CD4-positive, alpha-beta T cell treated with Interleukin-4 for 1 hour (primary cell): ENCODE measurements at regions not wholly inside any gene's neighbourhood (a gene's known extent, or its start where the extent isn't known, plus 50 kb on each side); places are given as distances from the start of the nearest gene placed in this dataset.

Experiments used
- DNase-seq, 2 donors: peaks; one replicate each; pipeline ENCODE4 v3.0.0-alpha.2; 2020 to 2022

DNA sequence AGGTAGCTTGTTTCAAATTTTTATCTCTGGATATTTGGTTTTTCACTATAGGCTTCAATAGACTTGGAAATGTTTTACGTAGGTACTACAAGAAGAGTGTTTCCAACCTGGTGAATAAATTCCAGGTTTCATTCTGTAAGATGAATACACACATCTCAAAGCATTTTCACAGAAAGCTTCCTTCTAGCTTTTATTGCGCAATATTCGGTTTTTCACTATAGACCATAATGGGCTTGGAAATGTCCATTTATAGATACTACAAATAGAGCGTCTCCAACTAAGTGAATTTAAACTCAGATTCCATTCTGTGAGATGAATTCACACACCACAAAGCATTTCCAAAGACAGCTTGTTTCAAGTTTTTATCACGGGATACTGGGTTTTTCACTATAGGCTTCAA, 857.7 kb upstream of the HS3ST1 start:
- DNase-seq: no peak

DNA sequence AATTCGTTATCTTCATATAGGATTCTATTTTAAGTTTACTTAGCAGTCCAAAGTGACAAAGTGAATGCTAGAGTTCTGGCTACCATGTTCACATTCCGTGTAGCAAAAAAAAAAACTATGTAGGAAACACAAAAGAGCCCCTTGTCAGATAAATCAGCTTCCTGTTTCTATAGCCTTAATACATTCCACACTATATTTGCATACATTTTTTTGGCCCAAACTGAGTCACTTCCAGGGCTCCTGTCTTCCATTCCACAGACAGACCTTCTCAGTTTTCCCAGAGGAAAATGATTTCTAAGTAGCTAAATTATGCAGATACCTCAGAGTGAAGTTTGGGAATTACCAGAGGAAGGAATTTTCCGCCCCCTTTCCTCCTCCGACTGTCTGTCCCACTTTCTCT, 841.9 kb upstream of the HS3ST1 start:
- no peak for DNase-seq

GRCh38 chr4:12265554-12265953, 836.9 kb upstream of the HS3ST1 start:
- no peak for DNase-seq

DNA sequence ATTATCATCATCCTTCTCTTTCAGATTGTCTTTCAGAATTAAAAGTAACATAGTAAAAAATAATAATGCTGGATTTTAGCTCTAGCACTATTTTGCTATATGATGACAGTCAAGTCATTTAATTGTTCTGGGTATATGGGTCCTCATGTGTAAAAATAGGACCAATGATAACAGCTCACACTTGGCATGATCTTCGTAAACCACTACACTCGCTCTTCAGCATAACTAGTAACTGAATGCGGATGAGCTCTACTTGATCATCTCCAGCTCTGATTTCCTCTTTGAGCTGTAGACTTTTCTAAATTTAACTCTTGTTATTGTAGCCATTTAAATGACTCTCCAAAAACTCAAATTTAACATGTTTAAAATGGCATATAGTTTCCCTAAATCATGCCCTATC, 831.8 kb upstream of the HS3ST1 start:
- no peak for DNase-seq

GRCh38 chr4:12244973-12245372, 816.3 kb upstream of the HS3ST1 start:
- DNase-seq: no peak

- DNase-seq: no peak
Measured at GRCh38 chr4:12242354-12242753, 813.7 kb upstream of the HS3ST1 start.

DNA sequence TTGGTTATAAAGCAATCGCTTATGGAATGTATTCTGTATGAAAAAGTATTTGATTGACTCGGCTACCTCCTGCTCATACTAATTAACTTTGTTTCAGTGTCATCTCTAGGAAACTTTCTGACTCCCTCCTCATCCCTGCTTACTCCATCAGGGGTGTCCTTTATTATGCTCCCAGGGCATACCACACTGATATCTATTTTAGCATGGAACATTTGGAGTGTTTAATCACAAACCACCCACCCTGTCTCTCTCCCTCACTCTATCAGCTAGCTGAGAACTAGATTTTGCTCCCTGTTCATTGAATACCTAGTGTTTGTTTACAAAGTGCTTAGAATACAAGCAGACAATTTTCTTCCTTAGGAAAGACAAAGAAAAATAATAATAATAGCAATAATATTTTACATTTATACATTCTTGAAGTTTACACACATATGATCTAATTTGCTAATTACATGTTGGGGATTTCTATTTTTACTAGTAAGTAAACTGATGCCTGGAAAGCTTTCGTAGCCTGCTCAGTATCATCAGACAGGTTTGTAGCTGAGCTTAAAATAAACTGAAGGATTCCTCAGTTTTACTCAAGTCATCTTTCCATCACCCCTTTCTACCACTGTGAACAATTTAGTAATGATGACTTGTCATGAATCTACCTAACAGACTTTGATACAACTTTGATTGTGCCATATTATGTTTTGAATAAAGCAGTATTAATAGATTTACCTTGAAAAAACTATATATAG, 811.4 kb upstream of the HS3ST1 start:
- DNase-seq: no peak

GRCh38 chr4:12231098-12231497, 802.4 kb upstream of the HS3ST1 start:
- no peak for DNase-seq

DNA sequence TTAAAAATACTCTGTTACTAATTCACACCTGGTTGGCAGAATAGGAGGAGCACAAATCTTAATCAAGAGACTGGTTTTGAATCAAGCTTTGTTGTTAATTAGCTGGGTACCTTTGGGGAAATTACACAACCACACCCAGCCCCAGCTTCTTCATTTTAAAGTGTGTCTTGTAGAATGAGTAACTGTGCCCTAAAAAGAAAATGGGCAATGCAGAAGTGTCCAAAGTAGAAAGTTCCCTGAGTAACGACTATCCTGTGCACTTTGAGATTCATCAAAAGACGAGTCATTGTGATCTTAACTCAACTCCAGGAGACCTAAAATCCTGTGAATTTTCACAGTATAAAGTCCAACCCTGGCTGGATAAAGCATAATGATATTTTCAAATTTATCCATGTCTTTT, 792.3 kb upstream of the HS3ST1 start:
- no peak for DNase-seq

DNA sequence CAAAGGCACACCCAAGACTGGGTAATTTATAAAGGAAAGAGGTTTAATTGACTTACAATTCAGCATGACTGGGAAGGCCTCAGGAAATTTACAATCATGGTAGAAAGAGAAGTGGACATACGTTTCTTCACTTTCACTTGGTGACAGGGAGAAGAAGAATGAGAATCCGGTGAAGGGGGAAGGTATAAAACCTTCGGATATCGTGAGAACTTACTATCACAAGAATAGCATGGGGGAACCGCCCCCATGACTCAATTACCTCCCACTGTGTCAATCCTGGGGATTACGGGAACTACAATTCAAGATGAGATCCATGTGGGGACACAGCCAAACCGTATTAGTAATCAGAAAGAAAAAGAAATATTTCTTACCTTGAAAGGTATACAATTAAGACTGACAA, 782.9 kb upstream of the HS3ST1 start:
- no peak for DNase-seq

- no peak for DNase-seq
Measured at GRCh38 chr4:12207396-12207795, 778.7 kb upstream of the HS3ST1 start.

DNA sequence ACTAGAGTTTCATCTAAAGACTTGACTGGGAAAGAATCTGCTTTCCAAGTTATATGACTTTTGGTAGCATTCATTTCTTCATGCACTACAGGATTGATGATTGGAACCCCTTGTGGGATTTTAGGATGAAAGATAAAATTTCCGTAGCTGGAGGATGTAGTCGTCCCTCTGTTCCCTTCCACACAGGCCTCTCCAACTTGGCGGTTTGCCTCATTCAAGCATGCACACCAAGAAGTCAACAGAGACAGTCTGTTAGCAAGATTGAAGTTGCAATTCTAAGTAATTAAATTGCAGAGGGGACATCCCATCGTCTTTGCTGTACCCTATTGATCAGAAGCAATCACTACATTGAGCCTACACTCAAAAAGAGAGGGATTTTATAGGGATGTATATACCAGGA, 777.4 kb upstream of the HS3ST1 start:
- no peak for DNase-seq

DNA sequence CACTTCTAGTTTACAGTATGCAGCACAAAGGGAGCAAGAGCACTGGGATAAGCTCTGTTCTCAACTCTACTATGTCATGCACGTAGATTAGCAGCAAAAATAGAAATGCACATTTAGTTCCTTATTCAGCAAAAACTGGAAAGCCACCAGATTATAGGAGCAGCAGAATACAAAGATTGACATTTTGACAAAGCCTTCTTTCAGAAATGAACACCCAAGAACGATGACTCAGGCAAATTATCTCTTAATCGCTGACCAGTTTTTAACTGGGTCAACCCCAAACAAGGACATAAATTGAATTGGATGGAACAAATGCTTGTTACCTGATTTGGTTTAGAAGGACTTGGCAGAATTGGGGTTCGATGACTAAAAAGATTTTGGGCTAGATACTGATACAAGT, 775.3 kb upstream of the HS3ST1 start:
- DNase-seq: no peak

DNA sequence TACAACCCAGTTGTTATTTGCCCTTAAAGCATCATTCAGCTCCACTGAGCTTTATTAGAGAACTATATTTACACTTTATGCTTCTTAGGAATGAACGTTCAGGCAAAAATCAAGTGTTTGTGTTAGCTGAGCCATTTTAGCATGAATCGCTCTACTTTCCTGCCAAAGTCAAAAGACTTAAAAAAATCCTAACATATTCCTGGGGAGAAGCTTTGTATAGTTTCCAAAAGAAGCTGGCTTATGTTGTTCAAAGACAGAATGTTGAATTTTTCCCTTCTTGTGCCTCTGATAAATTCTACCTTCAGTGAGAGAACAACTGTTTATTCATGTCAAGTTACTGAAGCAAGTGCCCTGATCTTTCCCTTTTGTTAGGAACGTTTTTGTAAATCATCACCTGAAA, 771.5 kb upstream of the HS3ST1 start:
- DNase-seq: no peak

- DNase-seq: no peak
Measured at GRCh38 chr4:12186526-12186925, 757.8 kb upstream of the HS3ST1 start.

GRCh38 chr4:12178614-12179610, 750.2 kb upstream of the HS3ST1 start:
- no peak for DNase-seq

DNA sequence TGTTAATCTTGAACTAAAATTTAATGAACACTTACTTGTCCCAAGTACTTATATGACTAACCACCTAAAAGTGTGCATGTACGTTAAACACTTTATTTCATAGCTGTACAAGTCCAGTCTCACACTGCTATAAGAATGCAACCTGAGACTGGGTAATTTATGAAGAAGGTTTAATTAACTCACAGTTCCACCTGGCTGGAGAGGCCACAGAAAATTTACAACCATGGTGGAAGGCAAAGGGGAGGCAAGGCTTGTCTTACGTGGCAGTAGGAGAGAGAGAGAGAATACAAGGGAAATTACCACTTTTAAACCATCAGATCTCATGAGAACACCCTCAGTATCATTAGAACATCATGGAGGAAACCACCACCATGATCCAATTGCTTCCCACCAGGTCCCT, 748.7 kb upstream of the HS3ST1 start:
- no peak for DNase-seq

- DNase-seq: no peak
Measured at GRCh38 chr4:12173496-12173895, 744.8 kb upstream of the HS3ST1 start.

- no peak for DNase-seq
Measured at GRCh38 chr4:12172198-12172973, 743.7 kb upstream of the HS3ST1 start.

- DNase-seq: no peak
Measured at GRCh38 chr4:12170308-12170707, 741.6 kb upstream of the HS3ST1 start.

GRCh38 chr4:12165616-12166015, 736.9 kb upstream of the HS3ST1 start:
- DNase-seq: no peak

DNA sequence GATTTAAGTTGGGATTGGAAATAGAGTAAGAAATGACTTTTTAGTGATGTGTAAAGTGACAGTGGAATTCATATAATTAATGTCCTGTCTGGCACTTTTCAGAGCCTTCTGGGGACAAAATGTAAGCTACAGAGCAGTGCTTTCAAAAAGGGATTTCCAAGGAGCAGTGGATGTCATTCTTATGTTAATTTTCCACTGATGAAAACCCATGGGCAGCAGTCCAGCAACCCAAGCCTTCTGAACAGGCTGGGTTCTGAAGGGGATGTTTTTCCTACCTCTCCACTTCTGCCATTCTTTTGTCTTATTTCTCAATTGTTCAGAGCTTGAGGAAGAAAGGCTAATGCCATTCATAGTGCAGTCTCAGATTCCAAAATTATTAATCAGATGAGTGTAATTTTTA, 717.6 kb upstream of the HS3ST1 start:
- DNase-seq: no peak

DNA sequence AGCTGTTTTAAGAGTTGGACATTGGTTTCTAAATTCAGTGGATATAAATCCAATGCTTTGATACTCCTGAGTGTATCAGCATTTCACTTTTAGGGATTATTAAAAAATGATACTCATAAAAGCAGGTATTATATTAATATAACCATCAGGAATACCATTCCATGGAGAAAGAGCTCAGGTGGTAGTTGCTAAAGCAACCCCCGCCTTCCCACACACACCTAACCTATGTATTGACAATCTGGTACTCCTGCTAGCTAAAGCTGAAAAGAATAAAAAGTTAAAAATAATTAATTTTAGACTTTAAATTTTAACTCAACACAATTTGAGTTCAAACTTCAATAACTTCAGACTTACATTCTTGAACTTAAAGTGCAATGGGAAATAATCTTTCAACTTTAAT, 717.1 kb upstream of the HS3ST1 start:
- no peak for DNase-seq
